HuH-7 (cell line): ENCODE measurements at regions not wholly inside any gene's neighbourhood (a gene's known extent, or its start where the extent isn't known, plus 50 kb on each side); places are given as distances from the start of the nearest gene placed in this dataset.
"Not testable (repeated sequence)": the region's sequence is repeated elsewhere in the genome, so short reads cannot be mapped to it uniquely, and the experiment has no call there.

ENCODE experiments used
- DNase-seq: peaks from one replicate; pipeline ENCODE4 v3.0.0; 2011; ENCODE audit warnings: low spot score

- no peak for DNase-seq
Observed at GRCh38 chr3:75321060-75321459, 343.1 kb upstream of the FRG2C start.

GRCh38 chr3:75323936-75324335 is 340.2 kb upstream of the FRG2C start:
- not testable (repeated sequence) for DNase-seq

- no peak for DNase-seq
Observed at GRCh38 chr3:75325716-75326115, 338.4 kb upstream of the FRG2C start.

GRCh38 chr3:75327453-75327852 is 336.7 kb upstream of the FRG2C start:
- DNase-seq = no peak

- DNase-seq = no peak
Observed at GRCh38 chr3:75329476-75330097, 334.5 kb upstream of the FRG2C start.

- DNase-seq = not testable (repeated sequence)
Observed at GRCh38 chr3:75330446-75330845, 333.7 kb upstream of the FRG2C start.

GRCh38 chr3:75332090-75332489 is 332.0 kb upstream of the FRG2C start:
- DNase-seq = not testable (repeated sequence)

GRCh38 chr3:75332794-75333193 is 331.3 kb upstream of the FRG2C start:
- DNase-seq = no peak

- DNase-seq = no peak
Observed at GRCh38 chr3:75334299-75334698, 329.8 kb upstream of the FRG2C start.

GRCh38 chr3:75337226-75337900 is 326.8 kb upstream of the FRG2C start:
- DNase-seq = no peak

- DNase-seq = no peak
Observed at GRCh38 chr3:75338342-75338741, 325.8 kb upstream of the FRG2C start.

GRCh38 chr3:75341324-75342067 is 322.6 kb upstream of the FRG2C start:
- no peak for DNase-seq

- no peak for DNase-seq
Observed at GRCh38 chr3:75342425-75342824, 321.7 kb upstream of the FRG2C start.

GRCh38 chr3:75350536-75350935 is 313.6 kb upstream of the FRG2C start:
- DNase-seq = not testable (repeated sequence)

- not testable (repeated sequence) for DNase-seq
Observed at GRCh38 chr3:75362086-75362784, 301.9 kb upstream of the FRG2C start.

- not testable (repeated sequence) for DNase-seq
Observed at GRCh38 chr3:75372964-75373363, 291.2 kb upstream of the FRG2C start.

GRCh38 chr3:75379840-75380239 is 284.3 kb upstream of the FRG2C start:
- not testable (repeated sequence) for DNase-seq

GRCh38 chr3:75380276-75380771 is 283.8 kb upstream of the FRG2C start:
- DNase-seq = no peak

- DNase-seq = not testable (repeated sequence)
Observed at GRCh38 chr3:75384016-75384415, 280.1 kb upstream of the FRG2C start.

GRCh38 chr3:75388486-75389124 is 275.5 kb upstream of the FRG2C start:
- not testable (repeated sequence) for DNase-seq

GRCh38 chr3:75393288-75393694 is 270.8 kb upstream of the FRG2C start:
- not testable (repeated sequence) for DNase-seq

- not testable (repeated sequence) for DNase-seq
Observed at GRCh38 chr3:75394102-75394501, 270.0 kb upstream of the FRG2C start.
